ENCODE measurements at regions not wholly inside any gene's neighbourhood (a gene's known extent, or its start where the extent isn't known, plus 50 kb on each side); places are given as distances from the start of the nearest gene placed in this dataset.

DNA sequence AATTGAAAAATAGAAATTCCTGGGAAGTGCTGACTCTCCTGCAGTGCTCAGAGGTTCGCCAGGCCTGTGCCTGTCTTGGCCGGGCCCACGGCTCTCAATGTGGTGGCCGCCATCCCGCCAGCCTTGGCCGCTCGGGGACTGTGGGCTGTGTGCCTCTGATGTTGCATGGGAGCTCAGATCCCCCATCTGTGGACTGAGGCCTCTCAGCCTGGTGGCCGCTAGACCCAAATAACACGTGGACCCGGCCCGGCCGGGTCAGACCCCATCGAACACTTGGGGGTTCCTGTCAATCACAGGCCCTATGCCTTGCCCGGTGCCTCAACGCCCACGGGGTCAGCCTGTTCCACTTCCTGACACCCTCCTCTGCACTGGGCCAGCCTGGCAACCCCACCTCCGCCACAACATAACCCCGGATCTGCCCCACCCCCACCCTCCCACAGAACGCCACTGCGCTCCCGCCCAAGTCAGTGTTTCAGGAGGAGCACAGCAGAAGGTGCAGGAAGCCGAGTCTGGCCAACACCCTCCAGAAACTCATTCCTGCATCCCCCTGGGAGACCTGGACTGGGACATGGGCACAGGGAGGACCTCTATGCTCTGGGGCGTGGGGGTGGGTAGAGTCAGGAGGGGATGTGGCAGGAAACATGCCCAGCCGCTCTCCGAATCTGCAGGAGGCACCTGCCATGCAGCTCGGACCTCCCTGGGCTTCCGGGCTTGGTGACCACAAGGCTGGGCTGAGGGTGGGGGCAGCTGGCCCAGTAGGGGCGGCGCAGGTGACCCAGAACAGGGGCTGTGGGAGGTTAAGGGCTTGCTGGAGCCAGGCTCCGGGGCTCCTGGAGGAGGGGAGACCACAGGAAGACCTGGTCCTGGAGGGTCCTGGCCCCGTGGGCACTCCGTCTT, 98.7 kb upstream of the BHLHE23 start:
- TF ChIP-seq EZH2 (IDR thresholded peaks at IDR 0.05) (no peak), POLR2AphosphoS5 (IDR thresholded peaks at IDR 0.05; ENCODE audit: borderline replicate concordance, low read depth, low read length) (no peak)

Measured in SK-N-MC (cell line).